GM06990 (cell line): ENCODE measurements at regions not wholly inside any gene's neighbourhood (a gene's known extent, or its start where the extent isn't known, plus 50 kb on each side); places are given as distances from the start of the nearest gene placed in this dataset.

Experiments
- DNase-seq: peaks from one replicate; pipeline ENCODE4 v3.0.0-alpha.2; 2011; ENCODE audit not compliant: insufficient read length; ENCODE audit errors: extremely low read depth
- H3K27me3 ChIP-seq: replicated peaks from 2 replicates; pipeline ENCODE4 v1.6.0; 2011; ENCODE audit warnings: low read length; ENCODE audit not compliant: control insufficient read depth, insufficient read depth
- H3K36me3 ChIP-seq: 2 replicates; pipeline ENCODE4 v1.5.1; 2011; ENCODE audit warnings: low read length; ENCODE audit not compliant: control insufficient read depth, insufficient read depth
- H3K4me3 ChIP-seq: replicated peaks from 2 replicates; pipeline ENCODE4 v1.5.1; 2011; ENCODE audit warnings: low read depth, mild to moderate bottlenecking, control low read depth, low read length
- CTCF ChIP-seq: IDR thresholded peaks from 2 replicates; pipeline ENCODE4 v1.5.1; 2011; ENCODE audit warnings: low read length, control low read depth, mild to moderate bottlenecking, inconsistent platforms; ENCODE audit not compliant: insufficient read depth, poor library complexity, severe bottlenecking

- TF ChIP-seq CTCF = no peak
Observed at GRCh38 chr1:60908159-60908558, 174.2 kb upstream of the NFIA start.

GRCh38 chr1:60906526-60906925 is 175.8 kb upstream of the NFIA start:
- no peak for TF ChIP-seq CTCF
- no peaks in the 10 kb centered on the region; the same call in 1 of the 2 replicates for H3K27me3 ChIP-seq
- H3K4me3 ChIP-seq = no peak overlapping the region
- DNase-seq = no peak
- no peaks in the 10 kb centered on the region for H3K36me3 ChIP-seq

More at GRCh38 chr1:60908159-60908558, 174.2 kb upstream of the NFIA start:
- Histone ChIP-seq H3K36me3 (no peaks in the 10 kb centered on the region), H3K4me3 (no peak overlapping the region), H3K27me3 (no peaks in the 10 kb centered on the region; the same call in 1 of the 2 replicates)
- DNase-seq = no peak

DNA sequence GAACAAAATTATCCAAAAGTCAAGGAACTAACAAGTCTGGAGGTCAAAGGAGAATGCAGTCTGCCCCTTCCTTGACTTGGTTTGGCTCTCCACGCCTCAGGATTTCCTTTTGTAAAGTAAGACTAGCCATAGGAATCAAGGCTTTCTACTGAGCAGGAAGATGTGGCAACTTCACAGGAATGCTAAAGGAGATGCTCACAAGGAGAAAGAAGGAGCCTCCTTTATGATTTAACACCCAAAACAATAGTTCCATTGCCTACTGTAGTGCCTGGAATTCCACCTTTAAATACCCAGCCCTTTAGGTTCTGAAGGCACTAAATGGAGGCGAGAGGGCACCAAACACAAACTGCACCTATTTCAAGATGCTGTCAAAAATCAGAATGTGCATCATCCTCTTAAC is 176.3 kb upstream of the NFIA start:
- no peaks in the 10 kb centered on the region; the same call in 1 of the 2 replicates for H3K27me3 ChIP-seq
- DNase-seq = no peak
- no peak for TF ChIP-seq CTCF
- no peak overlapping the region for H3K4me3 ChIP-seq
- no peaks in the 10 kb centered on the region for H3K36me3 ChIP-seq

- Histone ChIP-seq H3K36me3 (no peaks in the 10 kb centered on the region), H3K27me3 (no peaks in the 10 kb centered on the region; the same call in 1 of the 2 replicates), H3K4me3 (no peak overlapping the region)
- no peak for DNase-seq
- no peak for TF ChIP-seq CTCF
Observed at GRCh38 chr1:60904099-60904851, 178.1 kb upstream of the NFIA start.

DNA sequence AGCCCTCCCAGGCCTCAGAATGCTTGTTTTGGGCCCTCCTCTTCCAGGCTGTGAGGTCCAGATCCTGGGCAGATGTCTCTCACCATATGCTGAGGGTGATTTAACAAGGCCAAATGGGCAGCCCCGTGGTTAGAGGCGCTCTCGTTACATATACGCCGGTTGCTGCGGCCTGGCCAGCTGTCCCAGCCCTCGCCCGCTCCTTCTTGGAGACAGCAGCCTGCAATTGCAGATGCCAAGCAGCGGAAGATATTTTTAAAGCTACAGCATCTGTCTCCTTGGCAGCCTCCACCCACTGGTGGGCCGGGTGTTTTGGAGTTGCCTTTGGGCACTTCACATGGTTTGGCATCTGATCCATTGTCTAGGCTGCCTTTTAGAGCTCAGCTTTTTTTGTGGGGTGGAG is 178.8 kb upstream of the NFIA start:
- no peak for TF ChIP-seq CTCF
- Histone ChIP-seq H3K36me3 (no peaks in the 10 kb centered on the region), H3K27me3 (no peaks in the 10 kb centered on the region; the same call in 1 of the 2 replicates), H3K4me3 (no peak overlapping the region)
- no peak for DNase-seq
